Colonic mucosa (tissue), 4 donors: ENCODE measurements at regions not wholly inside any gene's neighbourhood (a gene's known extent, or its start where the extent isn't known, plus 50 kb on each side); places are given as distances from the start of the nearest gene placed in this dataset.

ENCODE experiments used
- DNase-seq: peaks from one replicate; pipeline ENCODE4 v3.0.0-alpha.2; 2020
- H3K27ac ChIP-seq: fragments of 200-600 bp; one replicate; pipeline ENCODE4 v1.8.0; 2021
- H3K27me3 ChIP-seq: fragments of 200-600 bp; one replicate; pipeline ENCODE4 v1.8.0; 2021
- H3K36me3 ChIP-seq: fragments of 200-600 bp; one replicate; pipeline ENCODE4 v1.8.0; 2021
- H3K4me1 ChIP-seq: fragments of 200-600 bp; one replicate; pipeline ENCODE4 v1.8.0; 2021; ENCODE audit warnings: mild to moderate bottlenecking
- H3K4me3 ChIP-seq: fragments of 200-600 bp; one replicate; pipeline ENCODE4 v1.8.0; 2021
- H3K9ac ChIP-seq, 2 donors: one replicate each; pipeline ENCODE4 v1.7.0; 2013; ENCODE audit warnings: control low read depth in 2 of 2, low read depth in 2 of 2, low read length in 2 of 2
- H3K9me3 ChIP-seq: fragments of 200-600 bp; one replicate; pipeline ENCODE4 v1.8.0; 2021
- CTCF ChIP-seq: fragments of 200-600 bp; IDR thresholded peaks from one replicate; pipeline ENCODE4 v1.8.0; 2022; ENCODE audit warnings: antibody characterized with exemption, mild to moderate bottlenecking
- intact Hi-C: fragments of 100-400 bp; cut with DNase I; formaldehyde crosslinking; loops from one replicate; pipeline ENCODE4 v1.14.1; 2022
- donor health status: healthy.
- donor health status: DM: no; HTN: no; CAD: no.
- donor health status: DM: no; HTN: no; CAD: no.

- H3K27me3 ChIP-seq = no peaks in the 10 kb centered on the region
- DNase-seq = no peak
- intact Hi-C loops = no loop called here
- H3K27ac ChIP-seq = no peak overlapping the region
- no peak overlapping the region for H3K4me3 ChIP-seq
- no peak for TF ChIP-seq CTCF
- no peaks in the 10 kb centered on the region for H3K36me3 ChIP-seq
- H3K9me3 ChIP-seq = no peaks in the 10 kb centered on the region
- no peaks in the 10 kb centered on the region for H3K4me1 ChIP-seq
- no peak overlapping the region for H3K9ac ChIP-seq
Measured at GRCh38 chr2:40558761-40559160, 106.9 kb upstream of the SLC8A1 start.

- H3K27me3 ChIP-seq = no peaks in the 10 kb centered on the region
- no peak for TF ChIP-seq CTCF
- intact Hi-C loops = no loop called here
- H3K27ac ChIP-seq = no peak overlapping the region
- H3K9me3 ChIP-seq = no peaks in the 10 kb centered on the region
- no peaks in the 10 kb centered on the region for H3K4me1 ChIP-seq
- H3K36me3 ChIP-seq = no peaks in the 10 kb centered on the region
- H3K4me3 ChIP-seq = no peak overlapping the region
- no peak overlapping the region for H3K9ac ChIP-seq
- DNase-seq = no peak
Measured at GRCh38 chr2:40559175-40559574, 107.3 kb upstream of the SLC8A1 start.

- Histone ChIP-seq H3K36me3 (no peaks in the 10 kb centered on the region), H3K4me3 (no peak overlapping the region)
- intact Hi-C loops = no loop called here
Measured at GRCh38 chr2:40564184-40564583, 112.3 kb upstream of the SLC8A1 start.

GRCh38 chr2:40579247-40579646, 127.4 kb upstream of the SLC8A1 start:
- H3K9ac ChIP-seq = no peak overlapping the region
- DNase-seq = no peak
- H3K4me1 ChIP-seq = no peaks in the 10 kb centered on the region
- no peak for TF ChIP-seq CTCF
- no peaks in the 10 kb centered on the region for H3K27me3 ChIP-seq
- H3K27ac ChIP-seq = no peak overlapping the region
- H3K36me3 ChIP-seq = no peaks in the 10 kb centered on the region
- H3K4me3 ChIP-seq = no peak overlapping the region
- no peaks in the 10 kb centered on the region for H3K9me3 ChIP-seq
- intact Hi-C loops = no loop called here

More at GRCh38 chr2:40564184-40564583, 112.3 kb upstream of the SLC8A1 start:
- no peaks in the 10 kb centered on the region for H3K9me3 ChIP-seq
- no peaks in the 10 kb centered on the region for H3K27me3 ChIP-seq
- H3K27ac ChIP-seq = no peak overlapping the region
- no peak overlapping the region for H3K9ac ChIP-seq
- no peak for TF ChIP-seq CTCF
- DNase-seq = no peak
- no peaks in the 10 kb centered on the region for H3K4me1 ChIP-seq

- no peak for TF ChIP-seq CTCF
- intact Hi-C loops = no loop called here
- no peak overlapping the region for H3K9ac ChIP-seq
- no peak overlapping the region for H3K4me3 ChIP-seq
- H3K27ac ChIP-seq = no peak overlapping the region
- no peaks in the 10 kb centered on the region for H3K27me3 ChIP-seq
- H3K4me1 ChIP-seq = no peaks in the 10 kb centered on the region
- H3K36me3 ChIP-seq = no peaks in the 10 kb centered on the region
- DNase-seq = no peak
- H3K9me3 ChIP-seq = no peaks in the 10 kb centered on the region
Measured at GRCh38 chr2:40584432-40584831, 132.5 kb upstream of the SLC8A1 start.

GRCh38 chr2:40591774-40592173, 139.9 kb upstream of the SLC8A1 start:
- Histone ChIP-seq H3K4me3 (no peak overlapping the region), H3K36me3 (no peaks in the 10 kb centered on the region), H3K9me3 (no peaks in the 10 kb centered on the region), H3K4me1 (no peaks in the 10 kb centered on the region), H3K27ac (no peak overlapping the region), H3K27me3 (no peaks in the 10 kb centered on the region), H3K9ac (no peak overlapping the region)
- intact Hi-C loops = no loop called here
- no peak for DNase-seq
- TF ChIP-seq CTCF = no peak
